NAMALWA (cell line): ENCODE measurements at regions not wholly inside any gene's neighbourhood (a gene's known extent, or its start where the extent isn't known, plus 50 kb on each side); places are given as distances from the start of the nearest gene placed in this dataset.

Experiments
- DNase-seq: peaks from one replicate; pipeline ENCODE4 v3.0.0-alpha.2; 2015; ENCODE audit warnings: low spot score

DNA sequence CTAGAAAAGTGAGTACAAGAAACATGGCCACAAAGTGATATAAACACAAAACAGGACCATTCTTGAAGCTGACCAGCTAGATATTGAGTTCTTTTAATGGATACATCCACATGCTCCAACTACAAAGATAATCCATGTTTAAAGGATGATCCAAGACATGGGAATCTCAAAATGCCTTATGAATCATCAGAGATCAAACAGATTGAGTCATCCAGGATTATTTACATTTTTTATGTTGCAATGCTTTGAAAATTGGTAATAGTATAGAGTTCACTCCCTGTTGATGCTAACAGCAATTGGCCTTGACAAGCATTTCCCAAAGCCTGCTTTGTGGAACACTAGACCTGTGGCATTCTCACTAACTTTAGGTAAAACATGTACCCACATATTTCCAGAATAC is 293.0 kb upstream of the TBX3 start:
- no peak for DNase-seq

DNA sequence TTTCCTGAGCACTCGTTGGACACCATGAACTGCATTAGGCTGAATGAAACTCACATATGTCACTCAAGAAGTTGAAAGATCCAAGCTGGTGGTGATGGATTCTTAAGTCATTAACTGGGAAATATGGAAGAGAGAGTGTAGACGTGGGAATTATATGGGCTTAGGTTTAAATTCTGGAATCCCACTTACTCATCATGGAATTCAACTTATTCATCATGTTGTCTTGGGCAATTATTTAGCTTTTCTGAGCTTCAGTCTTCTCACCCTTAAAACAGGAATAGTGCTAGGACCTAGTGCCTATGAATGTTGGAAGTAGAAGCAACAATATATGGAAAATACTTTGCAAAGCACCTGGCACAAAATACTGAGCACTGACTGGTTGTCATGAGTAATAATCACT is 292.4 kb upstream of the TBX3 start:
- no peak for DNase-seq

DNA sequence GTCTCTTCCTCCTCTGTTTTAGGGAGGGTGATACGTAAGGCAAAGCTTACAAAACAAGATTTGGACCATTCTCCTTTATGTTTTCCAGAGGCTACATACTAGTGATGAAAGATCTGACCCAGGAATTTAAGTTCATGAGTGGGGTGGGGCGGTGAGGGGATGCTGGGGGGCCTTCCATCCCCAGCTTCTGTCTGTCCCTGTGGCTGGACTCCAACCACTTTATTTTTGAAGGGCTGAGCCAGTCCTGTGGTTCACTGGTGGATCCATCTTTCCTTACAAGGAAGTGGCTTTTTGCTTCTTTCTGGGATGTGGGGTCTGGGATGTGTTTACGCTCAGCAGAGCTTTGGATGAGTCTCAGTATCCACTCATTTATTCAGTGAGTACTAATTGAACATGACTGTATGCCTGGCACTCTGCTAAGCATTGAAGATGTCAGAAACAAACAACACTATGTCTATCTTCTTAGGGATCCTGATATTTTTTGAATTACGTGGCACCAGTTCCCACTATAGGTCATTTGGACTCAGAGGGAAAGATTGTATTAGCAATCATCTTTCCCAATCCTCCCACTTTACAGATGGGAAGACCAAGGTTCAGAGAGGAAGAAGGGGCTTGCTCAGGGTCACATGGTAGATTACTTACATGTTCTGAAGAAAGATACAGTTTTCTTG is 291.8 kb upstream of the TBX3 start:
- no peak for DNase-seq

DNA sequence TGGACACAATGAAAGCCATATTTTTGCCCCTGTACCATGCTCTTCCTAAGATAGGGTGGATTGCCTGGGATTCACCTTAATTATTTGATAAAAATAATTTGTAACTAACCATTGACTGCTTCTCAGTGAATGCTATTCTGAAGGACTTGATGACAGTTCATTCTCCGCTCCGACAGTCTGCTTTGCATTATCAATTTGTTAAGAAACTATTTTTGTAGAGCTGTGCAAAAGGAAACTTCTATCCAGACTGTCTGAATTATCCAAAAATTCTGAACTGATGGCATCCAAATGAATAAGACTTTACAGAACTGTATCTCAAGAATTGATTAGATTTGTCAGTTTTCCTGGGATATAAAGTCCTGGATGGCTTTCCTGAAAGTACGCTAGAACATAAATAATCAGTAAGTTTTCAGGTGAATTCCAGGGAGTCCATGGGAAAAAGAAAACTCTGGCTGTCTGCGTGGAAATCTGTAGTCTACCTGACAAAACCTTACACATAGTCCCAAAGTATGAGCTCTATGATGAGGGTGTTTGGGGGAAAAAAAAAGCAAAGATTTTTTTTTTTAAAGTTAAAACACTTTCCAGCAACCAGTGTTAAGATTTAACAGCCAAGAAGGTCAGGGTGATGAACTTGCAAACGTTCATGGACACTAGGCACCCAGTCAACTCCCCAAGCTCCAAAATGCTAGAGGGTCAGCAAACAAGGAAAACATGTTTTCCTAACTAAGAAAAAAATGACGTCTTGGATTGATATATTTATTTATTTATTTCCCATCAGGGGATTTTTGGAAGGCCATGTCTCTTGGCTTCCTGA is 291.1 kb upstream of the TBX3 start:
- no peak for DNase-seq

- DNase-seq: no peak
Measured at GRCh38 chr12:114974333-114974732, 290.4 kb upstream of the TBX3 start.

DNA sequence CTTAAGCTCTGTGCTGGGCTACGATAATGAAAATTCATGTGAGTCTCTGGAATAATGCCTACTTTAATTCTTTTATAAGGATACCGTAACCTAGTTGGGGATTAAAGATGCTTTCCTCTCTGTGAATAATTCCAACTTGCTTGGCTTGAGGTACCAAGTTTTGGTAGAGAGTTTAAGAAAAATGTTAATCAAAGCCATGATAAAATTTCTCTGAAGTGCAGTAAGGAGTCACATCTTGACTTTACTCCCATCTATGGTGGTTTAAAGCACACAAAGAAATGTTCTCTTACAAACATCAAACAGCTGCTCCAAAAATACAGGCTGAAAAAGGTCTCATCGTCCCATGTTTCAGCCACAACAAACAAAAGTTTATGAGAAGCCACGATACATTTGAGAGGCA is 284.8 kb upstream of the TBX3 start:
- no peak for DNase-seq

- no peak for DNase-seq
Measured at GRCh38 chr12:114967151-114967550, 283.2 kb upstream of the TBX3 start.

DNA sequence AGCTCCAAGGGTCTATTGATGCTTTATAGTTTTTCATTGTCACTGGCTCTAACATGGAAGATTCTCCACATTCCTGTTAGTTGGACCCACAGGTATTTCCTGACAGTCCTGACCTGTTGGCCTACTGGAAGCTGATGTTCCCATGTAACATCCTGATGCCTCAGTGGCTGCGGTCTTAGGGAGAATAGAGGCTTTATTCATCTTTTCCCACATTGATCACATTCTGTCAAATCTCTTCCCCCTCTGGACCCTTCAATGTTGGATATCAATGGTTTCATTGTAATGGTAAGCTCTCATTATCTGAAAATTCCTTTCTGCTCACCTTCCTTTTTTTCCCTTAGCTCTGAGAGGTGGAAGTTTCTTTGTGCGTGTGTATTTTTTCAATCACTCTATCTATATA is 280.9 kb upstream of the TBX3 start:
- DNase-seq: no peak

GRCh38 chr12:114963846-114964245 is 279.9 kb upstream of the TBX3 start:
- no peak for DNase-seq

DNA sequence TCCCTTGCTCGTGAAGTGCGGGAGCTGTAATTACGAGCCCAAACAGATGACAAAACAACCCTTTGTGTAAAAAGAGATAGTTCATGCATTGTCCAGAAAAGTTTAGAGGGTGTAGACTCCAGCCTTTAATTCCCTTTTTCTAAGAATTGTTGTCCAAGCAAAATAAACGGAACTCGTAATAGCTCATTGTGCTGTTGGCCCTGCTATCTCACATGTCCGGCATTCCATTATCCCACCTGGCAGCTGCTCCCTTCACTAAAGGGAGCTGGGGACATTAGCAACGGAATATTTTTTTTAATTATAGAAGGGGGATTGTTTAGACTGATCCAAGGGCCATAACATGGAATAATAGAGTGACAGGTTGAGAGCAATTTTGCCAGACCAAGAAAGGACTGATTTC is 277.5 kb upstream of the TBX3 start:
- DNase-seq: no peak

DNA sequence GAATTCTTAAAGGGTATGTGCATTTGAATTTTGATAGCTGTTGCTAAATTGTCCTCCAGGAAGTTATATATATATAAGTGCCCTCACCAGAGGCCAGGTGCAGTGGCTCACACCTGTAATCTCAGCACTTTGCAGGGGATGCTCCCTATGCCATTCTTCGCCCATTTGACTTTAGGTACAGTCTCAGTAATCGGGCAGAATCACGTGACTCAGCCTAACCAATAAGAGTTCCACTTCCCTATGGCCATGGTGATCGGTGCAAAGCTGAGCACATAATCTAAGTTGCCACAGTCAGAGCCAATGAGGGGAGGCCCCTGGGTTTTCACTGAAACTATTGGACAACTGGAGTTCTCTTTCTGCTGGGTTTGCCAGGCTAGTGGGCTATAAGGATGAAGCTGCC is 274.6 kb upstream of the TBX3 start:
- DNase-seq: peak; percentile 4

GRCh38 chr12:114957225-114957624 is 273.2 kb upstream of the TBX3 start:
- no peak for DNase-seq

- DNase-seq: no peak
Measured at GRCh38 chr12:114955414-114956014, 271.5 kb upstream of the TBX3 start.

GRCh38 chr12:114954511-114955055 is 270.6 kb upstream of the TBX3 start:
- no peak for DNase-seq

DNA sequence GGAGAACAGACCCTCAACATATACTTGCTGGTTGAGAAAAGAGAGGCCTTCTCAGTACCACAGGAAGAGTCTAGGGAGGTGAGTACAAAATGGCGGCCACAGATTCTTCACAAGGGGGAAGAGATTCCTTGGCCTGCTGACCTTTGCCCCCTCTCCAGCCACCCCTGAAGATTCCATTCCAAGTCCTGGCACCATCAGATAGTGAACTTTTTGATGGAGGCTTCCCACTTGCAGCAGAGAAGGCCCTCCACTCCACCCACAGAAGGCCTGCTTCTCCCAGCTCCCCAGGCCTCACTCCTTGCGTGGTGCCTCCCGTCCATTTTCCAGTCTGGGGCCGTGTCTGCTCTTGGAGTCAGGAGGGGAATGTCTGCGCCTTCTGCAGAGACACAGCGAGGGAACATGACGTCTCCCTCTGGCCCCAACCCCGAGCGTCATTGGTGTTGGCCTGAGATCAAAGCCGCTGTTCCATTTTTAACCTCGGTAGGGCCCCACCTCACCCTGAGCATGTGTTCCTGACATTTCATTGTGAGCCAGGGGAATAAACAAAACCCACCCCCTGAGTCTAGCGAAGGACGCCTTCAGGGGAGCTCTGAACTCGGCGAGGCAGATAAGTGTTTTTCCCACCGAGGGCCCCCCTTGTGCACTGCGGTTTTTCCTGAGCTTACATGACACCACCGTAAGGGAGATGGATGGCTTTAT is 268.7 kb upstream of the TBX3 start:
- no peak for DNase-seq

DNA sequence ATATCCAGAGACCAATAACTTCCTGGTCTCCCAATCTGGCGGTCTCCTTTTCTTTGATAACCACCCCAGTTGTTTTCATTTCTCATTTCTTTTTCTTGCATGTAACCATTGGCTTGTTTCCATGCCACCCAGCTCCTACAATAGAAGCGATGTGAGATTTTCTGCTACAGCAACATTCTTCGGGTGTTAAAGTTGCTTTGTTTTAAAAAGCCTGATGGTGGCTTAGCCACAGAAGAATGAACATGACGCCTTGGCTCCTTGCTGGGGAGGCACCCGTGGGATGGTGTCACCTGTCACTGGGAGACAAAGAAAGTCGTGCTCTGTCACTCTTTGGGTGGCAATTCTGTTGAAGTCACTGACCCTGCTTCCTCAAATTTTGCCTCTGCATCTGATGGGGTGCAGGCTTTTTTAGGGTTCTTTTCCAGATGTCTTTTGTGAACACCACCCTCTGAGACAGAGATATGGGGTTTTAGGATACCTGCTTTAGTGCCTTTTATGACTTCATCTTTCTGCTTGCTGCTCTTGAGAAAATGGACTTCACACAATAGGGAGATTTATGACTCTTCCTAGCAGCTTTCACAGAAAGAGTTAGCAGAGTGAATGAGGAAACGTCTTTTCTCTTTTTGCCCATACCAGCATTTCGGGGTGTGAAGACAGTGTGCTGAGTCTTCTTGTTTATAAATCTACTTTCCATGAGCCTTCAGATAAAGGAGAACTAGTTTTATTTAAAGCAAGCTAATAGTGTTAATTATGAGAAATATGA is 265.3 kb upstream of the TBX3 start:
- DNase-seq: no peak

GRCh38 chr12:114945351-114945750 is 261.4 kb upstream of the TBX3 start:
- no peak for DNase-seq

DNA sequence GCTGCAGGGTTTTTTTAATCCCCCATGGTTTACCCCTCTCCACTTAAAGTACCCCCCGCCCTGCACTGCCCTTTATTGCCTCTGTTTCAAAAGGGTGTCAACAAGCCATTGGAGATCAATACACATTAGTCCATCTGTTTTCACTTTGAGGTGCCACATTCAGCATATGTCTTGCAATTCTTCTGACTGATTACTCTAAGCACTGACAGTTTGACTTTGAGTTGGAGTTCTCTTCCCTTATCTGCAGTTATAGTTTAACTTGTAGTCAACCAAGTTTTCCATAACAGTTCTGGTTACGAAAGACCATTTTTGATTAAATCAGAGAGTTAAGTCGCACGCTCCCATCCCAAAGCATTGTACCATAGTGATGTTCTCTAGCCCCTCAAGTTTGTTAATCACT is 260.8 kb upstream of the TBX3 start:
- no peak for DNase-seq

DNA sequence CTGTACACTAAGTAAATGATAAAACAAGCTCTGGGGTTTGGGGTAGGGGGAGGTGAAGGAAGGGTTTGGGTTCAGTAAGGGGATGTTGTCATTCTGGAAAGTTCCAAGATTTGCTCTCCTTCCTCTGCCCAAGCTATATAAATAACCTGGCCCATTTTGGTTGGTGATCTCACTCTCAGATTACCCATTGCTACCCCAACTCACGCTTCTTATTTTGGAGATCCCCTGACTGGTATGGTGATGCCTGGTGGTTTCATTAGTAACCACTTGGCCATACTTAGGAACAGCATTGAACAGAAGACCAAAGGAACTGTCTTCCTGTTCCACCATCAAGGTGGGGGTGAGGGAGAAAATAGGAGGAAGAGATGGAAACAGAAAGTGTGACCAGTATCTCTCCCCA is 259.6 kb upstream of the TBX3 start:
- DNase-seq: no peak

DNA sequence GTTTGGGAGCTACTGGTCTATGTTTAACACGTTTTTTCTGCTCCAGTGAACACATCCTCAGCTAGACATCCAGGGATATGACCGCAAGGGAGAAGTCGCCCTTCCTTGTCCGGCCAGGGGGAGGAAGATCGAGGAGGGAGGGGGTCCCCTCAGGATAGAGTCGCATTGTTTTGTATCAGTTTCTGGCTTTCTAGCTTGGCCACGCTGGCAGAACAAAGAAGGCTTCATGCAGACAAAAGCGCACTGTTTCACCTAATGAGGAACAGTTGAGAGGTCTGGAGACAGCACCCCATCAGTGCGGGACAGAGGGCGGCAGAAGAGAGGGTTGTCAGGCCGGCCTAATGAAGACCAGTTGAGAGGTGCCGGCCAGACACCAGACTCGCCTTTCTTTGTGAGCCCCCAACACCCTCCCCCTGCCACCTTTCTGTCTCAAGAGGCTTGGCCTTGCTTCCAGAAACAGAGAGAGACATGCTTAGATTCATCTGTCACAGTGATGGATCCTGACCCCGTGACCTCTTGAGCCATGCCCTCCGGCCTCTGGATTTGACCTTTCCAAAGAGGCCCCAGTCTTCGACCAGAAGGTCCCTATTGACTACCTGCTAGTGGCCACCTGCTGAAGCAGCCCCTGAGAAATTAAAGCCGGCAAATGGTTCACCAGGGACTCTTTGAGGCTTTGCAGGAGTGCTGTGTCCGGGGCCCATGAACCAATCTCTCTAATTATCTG is 254.7 kb upstream of the TBX3 start:
- DNase-seq: no peak
